Osteocyte (in vitro differentiated cells): ENCODE measurements at regions not wholly inside any gene's neighbourhood (a gene's known extent, or its start where the extent isn't known, plus 50 kb on each side); places are given as distances from the start of the nearest gene placed in this dataset.

Experiments used
- DNase-seq: peaks from one replicate; pipeline ENCODE4 v3.0.0; 2021; ENCODE audit warnings: mixed read lengths; ENCODE audit not compliant: unreplicated experiment; ENCODE audit errors: extremely low spot score
- H3K27ac Mint-ChIP-seq: one replicate; pipeline ENCODE4 v1.8.0; 2021; ENCODE audit warnings: mild to moderate bottlenecking, mixed read lengths; ENCODE audit not compliant: unreplicated experiment
- H3K27me3 Mint-ChIP-seq: one replicate; pipeline ENCODE4 v1.8.0; 2021; ENCODE audit warnings: mixed read lengths; ENCODE audit not compliant: unreplicated experiment
- H3K36me3 Mint-ChIP-seq: one replicate; pipeline ENCODE4 v1.8.0; 2021; ENCODE audit warnings: mixed read lengths; ENCODE audit not compliant: unreplicated experiment
- H3K4me1 Mint-ChIP-seq: one replicate; pipeline ENCODE4 v1.8.0; 2021; ENCODE audit warnings: mixed read lengths; ENCODE audit not compliant: unreplicated experiment
- H3K4me3 Mint-ChIP-seq: one replicate; pipeline ENCODE4 v1.8.0; 2021; ENCODE audit warnings: mild to moderate bottlenecking, moderate library complexity, mixed read lengths; ENCODE audit not compliant: unreplicated experiment
- H3K9me3 Mint-ChIP-seq: one replicate; pipeline ENCODE4 v1.8.0; 2021; ENCODE audit warnings: mixed read lengths; ENCODE audit not compliant: unreplicated experiment
- CTCF ChIP-seq: fragments of 200-600 bp; sonication (generic); IDR thresholded peaks from 2 replicates; pipeline ENCODE4 v1.5.0; 2021; ENCODE audit warnings: antibody characterized with exemption, mild to moderate bottlenecking, moderate library complexity

GRCh38 chr16:73771196-73772064 lies 525.2 kb upstream of the PSMD7 start:
- H3K27ac Mint-ChIP-seq = no peak overlapping the region
- peaks cover 3% of the 10 kb centered on the region for H3K4me1 Mint-ChIP-seq
- H3K36me3 Mint-ChIP-seq = no peaks in the 10 kb centered on the region
- no peak for DNase-seq
- TF ChIP-seq CTCF = no peak
- H3K4me3 Mint-ChIP-seq = no peak overlapping the region
- H3K9me3 Mint-ChIP-seq = peaks cover 6% of the 10 kb centered on the region
- no peaks in the 10 kb centered on the region for H3K27me3 Mint-ChIP-seq

DNA sequence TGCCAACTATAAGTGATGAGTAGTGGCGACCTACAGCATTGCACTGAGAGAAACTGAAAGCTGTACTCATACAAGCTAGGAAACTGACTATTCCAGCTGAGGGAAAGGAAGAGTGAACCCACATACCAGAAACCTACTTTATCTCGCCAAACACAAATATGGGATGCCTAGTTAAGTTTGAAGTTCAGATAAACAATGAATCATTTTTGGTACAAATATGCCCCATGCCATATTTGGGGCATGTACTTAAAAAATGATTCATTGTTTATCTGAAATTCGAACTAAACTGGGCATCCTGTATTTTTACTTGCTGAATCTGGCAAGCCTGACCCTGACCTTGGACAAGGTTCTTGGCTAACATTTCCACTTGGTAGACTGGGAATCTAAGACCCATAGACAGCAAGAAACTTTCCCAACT lies 527.8 kb upstream of the PSMD7 start:
- Mint-ChIP-seq H3K27ac (no peak overlapping the region), H3K4me3 (no peak overlapping the region), H3K4me1 (peaks cover 3% of the 10 kb centered on the region), H3K27me3 (no peaks in the 10 kb centered on the region), H3K36me3 (no peaks in the 10 kb centered on the region), H3K9me3 (peaks cover 6% of the 10 kb centered on the region)
- DNase-seq = no peak
- TF ChIP-seq CTCF = no peak

GRCh38 chr16:73764321-73764720 lies 532.3 kb upstream of the PSMD7 start:
- H3K36me3 Mint-ChIP-seq = no peaks in the 10 kb centered on the region
- H3K9me3 Mint-ChIP-seq = peaks cover 14% of the 10 kb centered on the region
- no peak overlapping the region for H3K27ac Mint-ChIP-seq
- DNase-seq = no peak
- TF ChIP-seq CTCF = no peak
- peaks cover 3% of the 10 kb centered on the region for H3K4me1 Mint-ChIP-seq
- no peak overlapping the region for H3K4me3 Mint-ChIP-seq
- H3K27me3 Mint-ChIP-seq = no peaks in the 10 kb centered on the region

DNA sequence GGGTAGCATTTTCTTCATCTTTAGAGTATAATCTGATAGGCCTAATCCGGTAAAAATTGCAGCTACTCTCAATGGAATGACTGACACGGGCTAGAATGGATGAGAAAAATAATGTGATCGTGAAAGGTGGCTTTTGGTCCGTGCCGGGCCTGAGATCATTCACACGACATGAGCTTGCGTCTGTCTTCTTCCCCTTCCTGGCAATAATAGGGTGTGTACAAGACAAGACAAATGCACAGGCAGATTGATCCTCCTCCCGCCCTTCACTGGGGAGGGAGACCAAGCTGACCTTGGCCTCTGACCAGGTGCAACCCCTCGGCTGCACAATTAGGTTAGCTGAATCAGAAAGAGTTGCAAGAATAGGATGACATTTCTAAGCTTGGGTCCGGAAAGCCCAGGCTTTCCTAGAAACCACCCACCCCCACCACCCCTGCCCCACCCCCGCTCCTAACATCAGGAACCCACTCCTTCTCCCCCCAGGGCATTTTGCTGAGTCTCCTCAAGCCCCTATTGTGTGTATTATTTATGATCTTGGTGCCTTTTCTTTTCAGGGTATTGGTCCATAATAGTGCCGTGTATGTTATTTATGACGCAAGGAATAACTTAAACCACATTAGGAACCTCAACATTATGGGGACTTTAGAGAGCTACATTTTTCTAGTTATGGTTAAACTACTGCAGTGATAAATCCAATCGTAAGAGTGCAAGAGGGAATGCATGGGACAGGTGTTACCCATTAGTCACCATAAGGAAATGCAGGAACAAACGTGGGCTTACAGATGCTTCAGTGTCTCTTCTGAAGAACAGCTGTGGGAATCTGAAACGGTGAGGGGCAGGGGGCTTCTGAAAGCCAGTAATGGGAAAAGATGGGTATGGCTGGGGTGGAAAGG lies 540.1 kb upstream of the PSMD7 start:
- Mint-ChIP-seq H3K4me1 (no peaks in the 10 kb centered on the region), H3K27me3 (no peaks in the 10 kb centered on the region), H3K4me3 (no peak overlapping the region), H3K9me3 (peaks cover 23% of the 10 kb centered on the region), H3K27ac (no peak overlapping the region), H3K36me3 (no peaks in the 10 kb centered on the region)
- no peak for DNase-seq
- TF ChIP-seq CTCF = no peak

DNA sequence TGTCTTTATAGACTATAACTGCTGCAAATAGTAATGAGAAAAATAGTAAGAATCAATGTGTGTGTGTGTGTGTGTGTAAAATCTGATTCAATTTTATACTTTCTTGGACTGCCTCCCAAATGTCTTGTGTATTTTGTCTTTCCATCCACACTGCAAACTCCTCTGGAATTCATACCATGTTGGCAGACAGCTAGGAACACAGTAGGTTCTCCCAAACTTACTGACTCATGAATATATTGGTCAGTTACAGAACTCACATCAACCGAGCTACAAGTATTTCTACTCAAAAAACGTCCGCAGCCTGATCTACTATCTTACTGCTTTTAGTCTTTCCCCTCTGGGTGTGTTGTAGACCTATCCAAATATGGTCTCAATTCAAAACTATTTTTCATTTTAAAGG lies 542.7 kb upstream of the PSMD7 start:
- Mint-ChIP-seq H3K27me3 (no peaks in the 10 kb centered on the region), H3K9me3 (peaks cover 10% of the 10 kb centered on the region), H3K4me3 (no peak overlapping the region), H3K36me3 (no peaks in the 10 kb centered on the region), H3K27ac (no peak overlapping the region), H3K4me1 (no peaks in the 10 kb centered on the region)
- no peak for TF ChIP-seq CTCF
- no peak for DNase-seq
